NOMO-1 treated with DMSO at 0.1 percent for 48 hours (cell line): ENCODE measurements at regions not wholly inside any gene's neighbourhood (a gene's known extent, or its start where the extent isn't known, plus 50 kb on each side); places are given as distances from the start of the nearest gene placed in this dataset.
"Not testable (repeated sequence)": the region's sequence is repeated elsewhere in the genome, so short reads cannot be mapped to it uniquely, and the experiment has no call there.

Experiments
- DNase-seq: peaks from one replicate; lab custom pipeline; 2025; ENCODE audit not compliant: unreplicated experiment; lab: John Stamatoyannopoulos, UW

GRCh38 chr15:31723019-31723418, 307.3 kb upstream of the CHRNA7 start:
- not testable (repeated sequence) for DNase-seq

GRCh38 chr15:31724903-31725302, 305.4 kb upstream of the CHRNA7 start:
- not testable (repeated sequence) for DNase-seq

- DNase-seq: not testable (repeated sequence)
Observed at GRCh38 chr15:31725619-31726018, 304.7 kb upstream of the CHRNA7 start.

- no peak for DNase-seq
Observed at GRCh38 chr15:31727612-31728011, 302.7 kb upstream of the CHRNA7 start.

GRCh38 chr15:31732726-31733125, 297.6 kb upstream of the CHRNA7 start:
- no peak for DNase-seq

GRCh38 chr15:31733424-31733823, 296.9 kb upstream of the CHRNA7 start:
- no peak for DNase-seq

GRCh38 chr15:31740203-31740602, 290.1 kb upstream of the CHRNA7 start:
- DNase-seq: no peak

GRCh38 chr15:31745841-31746240, 284.5 kb upstream of the CHRNA7 start:
- DNase-seq: no peak

- DNase-seq: peak; percentile 7
Observed at GRCh38 chr15:31752065-31752762, 278.1 kb upstream of the CHRNA7 start.

- no peak for DNase-seq
Observed at GRCh38 chr15:31752905-31753304, 277.4 kb upstream of the CHRNA7 start.

- DNase-seq: no peak
Observed at GRCh38 chr15:31758126-31758525, 272.2 kb upstream of the CHRNA7 start.

GRCh38 chr15:31768055-31768454, 262.3 kb upstream of the CHRNA7 start:
- no peak for DNase-seq

GRCh38 chr15:31774045-31774444, 256.3 kb upstream of the CHRNA7 start:
- no peak for DNase-seq

GRCh38 chr15:31776039-31776438, 254.3 kb upstream of the CHRNA7 start:
- no peak for DNase-seq

- no peak for DNase-seq
Observed at GRCh38 chr15:31781261-31781660, 249.1 kb upstream of the CHRNA7 start.

- DNase-seq: no peak
Observed at GRCh38 chr15:31782016-31782783, 248.1 kb upstream of the CHRNA7 start.

GRCh38 chr15:31782951-31783350, 247.4 kb upstream of the CHRNA7 start:
- DNase-seq: no peak

GRCh38 chr15:31786360-31786759, 244.0 kb upstream of the CHRNA7 start:
- DNase-seq: no peak

- no peak for DNase-seq
Observed at GRCh38 chr15:31788104-31788503, 242.2 kb upstream of the CHRNA7 start.

- DNase-seq: no peak
Observed at GRCh38 chr15:31792611-31793199, 237.6 kb upstream of the CHRNA7 start.

- no peak for DNase-seq
Observed at GRCh38 chr15:31799319-31799714, 231.0 kb upstream of the CHRNA7 start.

GRCh38 chr15:31799715-31800321, 230.5 kb upstream of the CHRNA7 start:
- DNase-seq: no peak
